GM21447 (cell line): ENCODE measurements at regions not wholly inside any gene's neighbourhood (a gene's known extent, or its start where the extent isn't known, plus 50 kb on each side); places are given as distances from the start of the nearest gene placed in this dataset.
"Not testable (repeated sequence)": the region's sequence is repeated elsewhere in the genome, so short reads cannot be mapped to it uniquely, and the experiment has no call there.

Experiments
- ATAC-seq: cut with Tn5 transposase; IDR thresholded peaks from one replicate; pipeline ENCODE4 v1.9.1; 2021; ENCODE audit not compliant: unreplicated experiment

GRCh38 chr2:128606837-128607236 is 288.2 kb upstream of the HS6ST1 start:
- ATAC-seq: no peak

- ATAC-seq: no peak
Measured at GRCh38 chr2:128607440-128607839, 288.8 kb upstream of the HS6ST1 start.

DNA sequence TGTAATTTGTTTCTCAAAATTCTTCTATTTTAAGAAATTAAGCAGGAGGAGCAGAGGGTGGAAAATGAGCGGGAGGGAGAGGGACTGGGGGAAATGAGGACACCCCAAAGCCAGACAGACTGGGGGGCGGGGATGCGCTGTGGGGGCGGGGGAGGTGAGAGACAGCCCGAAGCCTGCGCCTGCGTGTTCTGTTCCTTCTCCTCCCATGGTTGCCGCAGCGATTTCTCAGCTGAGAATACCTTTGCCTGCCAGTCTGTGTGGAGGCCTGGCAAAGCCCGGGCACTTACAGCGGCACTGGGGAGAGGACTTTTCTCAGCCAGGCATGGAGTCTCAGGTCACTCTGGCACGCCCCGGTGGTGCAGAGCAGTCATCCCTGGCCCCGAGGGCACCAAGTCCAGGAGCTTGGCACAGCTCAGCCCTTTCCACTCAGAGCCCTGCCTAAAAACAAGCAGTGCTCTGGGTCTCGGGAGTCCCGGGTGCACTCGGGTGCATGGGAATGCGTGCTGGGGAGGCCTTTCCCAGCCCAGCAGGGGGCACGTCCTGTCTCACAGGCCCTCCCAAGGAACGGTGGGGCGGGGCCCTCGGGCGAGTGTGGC is 289.3 kb upstream of the HS6ST1 start:
- ATAC-seq: no peak

GRCh38 chr2:128608921-128609880 is 290.5 kb upstream of the HS6ST1 start:
- no peak for ATAC-seq

DNA sequence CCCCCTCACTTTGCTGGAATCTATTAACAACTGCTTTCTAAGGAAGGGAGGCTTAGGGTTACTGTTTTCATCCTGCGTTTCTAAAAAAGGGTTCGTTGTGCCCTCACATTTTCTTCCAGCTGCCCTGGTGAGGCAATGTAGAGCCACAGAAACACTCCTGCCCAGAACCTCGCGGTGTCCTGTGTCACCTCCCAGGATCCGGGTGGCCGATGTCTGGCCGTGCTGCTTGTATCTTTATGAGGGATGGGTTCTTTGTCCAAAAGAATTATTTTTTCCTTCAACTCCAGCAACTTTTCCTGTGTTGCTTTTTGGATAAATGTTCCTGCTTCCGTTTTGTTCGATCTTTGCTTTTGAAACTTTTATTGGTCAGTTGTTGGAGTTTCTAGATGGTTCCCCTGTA is 291.8 kb upstream of the HS6ST1 start:
- ATAC-seq: no peak

GRCh38 chr2:128611421-128612320 is 293.0 kb upstream of the HS6ST1 start:
- no peak for ATAC-seq

- ATAC-seq: no peak
Measured at GRCh38 chr2:128612628-128613027, 294.0 kb upstream of the HS6ST1 start.

- no peak for ATAC-seq
Measured at GRCh38 chr2:128613351-128613750, 294.7 kb upstream of the HS6ST1 start.

DNA sequence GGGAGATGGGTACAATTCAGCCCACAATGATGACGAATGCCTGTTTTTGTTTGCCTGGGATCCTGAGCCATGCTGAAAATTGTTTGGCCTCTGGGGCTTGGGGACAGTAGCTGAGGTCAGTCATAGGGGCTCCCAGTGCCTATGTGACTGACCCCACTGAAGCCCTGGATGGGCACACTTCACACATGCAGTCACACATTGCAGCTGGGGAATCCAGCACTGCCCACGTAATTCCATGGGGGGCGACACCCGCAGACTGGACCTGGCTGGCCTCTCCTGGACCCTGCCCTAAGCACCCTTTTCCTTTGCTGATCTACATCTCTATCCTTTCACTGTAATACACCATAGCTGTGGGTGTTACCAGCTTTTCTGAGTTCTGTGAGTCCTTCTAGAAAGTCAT is 295.2 kb upstream of the HS6ST1 start:
- no peak for ATAC-seq

- not testable (repeated sequence) for ATAC-seq
Measured at GRCh38 chr2:128614907-128615306, 296.2 kb upstream of the HS6ST1 start.

DNA sequence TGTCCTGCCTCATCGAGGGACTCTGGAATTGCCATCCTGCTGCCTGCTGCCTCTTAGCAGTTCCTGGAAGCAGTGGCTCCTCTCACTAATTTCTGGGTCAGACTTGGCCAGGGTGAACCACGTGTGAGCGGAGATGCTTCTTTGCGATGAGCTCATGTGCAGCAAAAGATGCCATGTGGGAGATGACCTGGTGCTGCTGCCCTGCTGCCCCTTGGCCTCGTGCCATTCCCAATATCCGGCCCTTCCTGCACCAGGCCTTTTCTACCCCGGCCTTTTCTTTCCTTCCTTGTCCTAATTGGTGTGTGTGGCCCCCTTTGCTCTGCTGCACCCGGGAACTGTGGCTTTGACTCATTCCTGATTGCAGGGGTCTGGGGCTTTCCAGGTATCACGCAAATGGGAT is 296.9 kb upstream of the HS6ST1 start:
- ATAC-seq: no peak

DNA sequence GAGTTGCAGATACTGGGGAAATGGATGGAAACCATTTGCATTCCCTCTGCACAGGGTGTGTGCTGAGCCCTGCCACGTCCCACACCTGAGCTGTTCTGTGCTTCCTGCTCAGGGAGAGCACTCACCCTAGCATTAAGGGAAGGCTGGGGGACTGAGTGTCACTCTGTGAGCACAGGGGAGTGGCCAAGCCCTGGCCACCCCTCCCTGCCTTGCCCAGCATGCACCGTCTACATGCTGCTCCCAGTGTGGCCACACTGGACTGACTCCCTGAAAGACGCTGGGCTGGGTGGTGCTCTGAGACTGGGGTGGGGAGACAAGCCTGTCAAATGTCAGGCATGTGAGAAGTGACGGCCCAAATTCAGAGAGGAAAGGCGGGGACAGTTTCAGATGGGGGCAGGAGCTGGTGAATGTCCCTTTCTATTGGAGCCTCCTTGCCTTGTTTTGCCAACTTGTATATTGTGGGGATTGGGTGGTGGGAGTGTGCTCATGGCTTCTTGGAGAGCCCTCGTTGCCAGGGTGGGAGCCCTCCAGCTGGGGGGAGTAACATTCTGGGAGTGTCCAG is 298.4 kb upstream of the HS6ST1 start:
- no peak for ATAC-seq

- no peak for ATAC-seq
Measured at GRCh38 chr2:128617661-128618060, 299.0 kb upstream of the HS6ST1 start.

DNA sequence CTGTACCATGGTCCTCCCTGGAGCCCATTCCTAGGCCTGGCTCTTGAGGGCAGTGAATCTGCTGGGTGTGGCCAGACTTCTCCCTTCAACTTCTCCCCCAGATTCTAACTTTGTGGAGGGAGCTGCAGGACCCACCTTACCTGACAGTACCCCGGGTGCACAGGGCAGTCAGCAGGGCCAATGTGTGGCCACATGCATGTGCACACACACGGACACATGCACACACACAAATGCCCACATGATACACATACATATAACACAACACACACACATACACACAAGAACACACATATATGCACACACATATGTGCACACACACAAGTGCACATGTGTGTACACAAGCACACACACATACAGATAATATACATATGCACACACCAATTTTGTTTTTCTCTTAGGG is 300.0 kb upstream of the HS6ST1 start:
- no peak for ATAC-seq

GRCh38 chr2:128619471-128620325 is 301.0 kb upstream of the HS6ST1 start:
- ATAC-seq: no peak

DNA sequence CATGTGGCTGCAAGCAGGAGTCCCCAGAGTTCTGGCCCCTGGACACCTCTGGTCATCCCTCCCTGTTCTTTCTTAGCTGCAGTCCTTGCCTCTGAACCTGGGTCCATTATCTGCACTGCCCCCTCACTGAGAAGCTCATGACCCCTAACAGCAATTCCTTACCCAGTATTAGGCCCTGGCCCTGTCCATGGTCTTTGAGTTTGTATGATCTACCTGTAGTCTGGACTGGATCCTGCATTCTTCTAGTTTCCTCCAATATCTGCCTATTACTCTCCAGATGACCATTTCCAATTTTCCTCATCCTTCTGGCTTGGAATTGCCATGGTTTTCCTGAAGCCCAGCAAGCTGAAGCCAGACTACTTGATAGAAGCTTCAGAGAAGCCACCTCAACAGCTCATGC is 302.4 kb upstream of the HS6ST1 start:
- no peak for ATAC-seq

DNA sequence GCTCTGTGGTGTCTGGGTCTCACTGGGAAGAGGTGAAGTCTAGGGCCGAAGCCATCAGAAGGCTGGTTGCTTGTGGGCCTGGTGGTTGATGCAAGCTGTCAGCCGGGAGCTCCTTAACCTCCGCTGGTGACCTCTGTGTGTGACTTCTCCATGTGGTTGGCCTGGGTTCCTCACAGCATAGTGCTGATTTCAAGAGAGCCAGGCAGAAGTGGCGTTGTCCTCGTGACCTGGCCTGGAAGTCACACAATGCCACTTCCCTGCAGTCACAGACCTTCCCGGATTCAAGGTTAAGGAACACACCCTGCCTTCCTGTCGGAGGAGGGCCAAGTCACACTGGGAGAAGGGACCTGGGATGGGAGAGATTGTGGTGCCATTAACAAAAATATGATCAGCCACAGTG is 303.7 kb upstream of the HS6ST1 start:
- no peak for ATAC-seq

DNA sequence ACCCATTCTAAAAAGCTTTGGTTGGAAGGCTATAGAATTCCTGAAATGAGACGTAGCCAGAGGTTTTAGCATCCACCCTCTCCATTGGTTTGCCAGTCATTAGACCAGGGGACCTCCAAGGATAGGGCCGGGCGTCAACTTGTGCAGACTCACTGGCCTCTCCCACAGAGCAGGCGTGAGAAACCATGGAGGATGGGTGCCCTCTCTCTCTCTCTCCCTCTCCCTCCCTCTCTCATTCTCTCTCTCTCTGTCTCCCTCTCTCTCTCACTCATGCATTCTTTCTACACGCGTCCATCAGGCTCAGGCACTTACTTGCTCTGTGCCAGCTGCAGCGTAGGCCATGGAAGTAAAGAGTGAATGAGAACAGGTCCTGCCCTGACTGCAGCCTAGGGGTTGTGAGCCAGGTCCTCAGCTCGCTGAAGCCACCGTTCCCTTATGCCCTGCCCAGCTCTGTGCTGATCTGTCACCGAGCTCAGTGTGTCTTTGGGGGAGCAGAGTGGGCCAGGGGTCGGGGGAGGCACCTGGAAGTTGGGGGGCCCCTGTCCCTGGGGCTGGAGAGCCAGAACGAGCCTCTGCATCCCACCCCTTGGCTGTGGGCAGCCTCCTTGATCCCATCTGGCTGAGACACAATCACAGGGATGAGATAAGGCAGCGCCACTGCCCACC is 304.4 kb upstream of the HS6ST1 start:
- no peak for ATAC-seq
